ENCODE measurements at regions not wholly inside any gene's neighbourhood (a gene's known extent, or its start where the extent isn't known, plus 50 kb on each side); places are given as distances from the start of the nearest gene placed in this dataset.

DNA sequence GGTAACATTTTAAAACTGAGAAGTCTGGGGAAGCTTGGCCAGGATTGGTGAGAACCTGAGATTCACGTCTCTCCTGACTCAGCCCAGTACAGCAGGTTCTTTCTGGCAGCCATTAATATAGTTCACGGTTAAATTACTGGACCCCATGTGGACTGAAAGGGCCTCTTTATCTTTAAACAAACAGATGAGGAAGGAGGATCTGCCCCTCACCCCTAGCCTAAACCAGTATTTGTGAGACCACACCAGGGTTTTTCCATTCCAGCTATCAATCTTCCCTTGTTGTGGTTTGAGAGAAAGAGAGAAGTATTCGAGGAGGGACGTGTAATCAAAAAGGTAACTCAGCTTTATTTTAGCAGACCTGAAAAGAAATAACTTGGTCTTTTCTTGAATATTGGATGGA, 137.1 kb downstream of the PROX1 start:
- TF ChIP-seq, protein P1, sequence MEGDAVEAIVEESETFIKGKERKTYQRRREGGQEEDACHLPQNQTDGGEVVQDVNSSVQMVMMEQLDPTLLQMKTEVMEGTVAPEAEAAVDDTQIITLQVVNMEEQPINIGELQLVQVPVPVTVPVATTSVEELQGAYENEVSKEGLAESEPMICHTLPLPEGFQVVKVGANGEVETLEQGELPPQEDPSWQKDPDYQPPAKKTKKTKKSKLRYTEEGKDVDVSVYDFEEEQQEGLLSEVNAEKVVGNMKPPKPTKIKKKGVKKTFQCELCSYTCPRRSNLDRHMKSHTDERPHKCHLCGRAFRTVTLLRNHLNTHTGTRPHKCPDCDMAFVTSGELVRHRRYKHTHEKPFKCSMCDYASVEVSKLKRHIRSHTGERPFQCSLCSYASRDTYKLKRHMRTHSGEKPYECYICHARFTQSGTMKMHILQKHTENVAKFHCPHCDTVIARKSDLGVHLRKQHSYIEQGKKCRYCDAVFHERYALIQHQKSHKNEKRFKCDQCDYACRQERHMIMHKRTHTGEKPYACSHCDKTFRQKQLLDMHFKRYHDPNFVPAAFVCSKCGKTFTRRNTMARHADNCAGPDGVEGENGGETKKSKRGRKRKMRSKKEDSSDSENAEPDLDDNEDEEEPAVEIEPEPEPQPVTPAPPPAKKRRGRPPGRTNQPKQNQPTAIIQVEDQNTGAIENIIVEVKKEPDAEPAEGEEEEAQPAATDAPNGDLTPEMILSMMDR (IDR thresholded peaks at IDR 0.05), result no peak
- TF ChIP-seq TP53 (CRISPR knock-in tag; IDR thresholded peaks at IDR 0.05) (no peak), GABPB1 (CRISPR knock-in tag; IDR thresholded peaks at IDR 0.05) (no peak), ELF4 (CRISPR knock-in tag; IDR thresholded peaks at IDR 0.05; ENCODE audit: low read depth) (no peak), SP1 (CRISPR knock-in tag; conservative IDR thresholded peaks at IDR 0.05) (no peak), GTF2I (CRISPR knock-in tag; conservative IDR thresholded peaks at IDR 0.05) (no peak), ESRRA (CRISPR knock-in tag; IDR thresholded peaks at IDR 0.05; ENCODE audit: borderline replicate concordance) (no peak), NR2C2 (CRISPR knock-in tag; IDR thresholded peaks at IDR 0.05) (no peak), NR3C1 (CRISPR knock-in tag; conservative IDR thresholded peaks at IDR 0.05; ENCODE audit: low read depth) (no peak), TEAD4 (CRISPR knock-in tag; IDR thresholded peaks at IDR 0.05) (no peak)
- TF ChIP-seq, protein P2, sequence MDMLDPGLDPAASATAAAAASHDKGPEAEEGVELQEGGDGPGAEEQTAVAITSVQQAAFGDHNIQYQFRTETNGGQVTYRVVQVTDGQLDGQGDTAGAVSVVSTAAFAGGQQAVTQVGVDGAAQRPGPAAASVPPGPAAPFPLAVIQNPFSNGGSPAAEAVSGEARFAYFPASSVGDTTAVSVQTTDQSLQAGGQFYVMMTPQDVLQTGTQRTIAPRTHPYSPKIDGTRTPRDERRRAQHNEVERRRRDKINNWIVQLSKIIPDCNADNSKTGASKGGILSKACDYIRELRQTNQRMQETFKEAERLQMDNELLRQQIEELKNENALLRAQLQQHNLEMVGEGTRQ (CRISPR knock-in tag; IDR thresholded peaks at IDR 0.05), result no peak
- TF ChIP-seq, protein P3, sequence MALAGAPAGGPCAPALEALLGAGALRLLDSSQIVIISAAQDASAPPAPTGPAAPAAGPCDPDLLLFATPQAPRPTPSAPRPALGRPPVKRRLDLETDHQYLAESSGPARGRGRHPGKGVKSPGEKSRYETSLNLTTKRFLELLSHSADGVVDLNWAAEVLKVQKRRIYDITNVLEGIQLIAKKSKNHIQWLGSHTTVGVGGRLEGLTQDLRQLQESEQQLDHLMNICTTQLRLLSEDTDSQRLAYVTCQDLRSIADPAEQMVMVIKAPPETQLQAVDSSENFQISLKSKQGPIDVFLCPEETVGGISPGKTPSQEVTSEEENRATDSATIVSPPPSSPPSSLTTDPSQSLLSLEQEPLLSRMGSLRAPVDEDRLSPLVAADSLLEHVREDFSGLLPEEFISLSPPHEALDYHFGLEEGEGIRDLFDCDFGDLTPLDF (CRISPR knock-in tag; IDR thresholded peaks at IDR 0.05), result no peak

Measured in WTC11 (cell line).